H1 (cell line): ENCODE measurements at regions not wholly inside any gene's neighbourhood (a gene's known extent, or its start where the extent isn't known, plus 50 kb on each side); places are given as distances from the start of the nearest gene placed in this dataset.

Source experiments
- CTCF ChIA-PET: fragments of 300-600 bp; sonication (Branson Sonifier 250); formaldehyde crosslinking; loops from one replicate; lab custom pipeline; 2021; ENCODE audit not compliant: partially characterized antibody; lab: Charles Lee
- POLR2A ChIA-PET: fragments of 300-600 bp; sonication (Branson Sonifier 250); formaldehyde crosslinking; loops from one replicate; lab custom pipeline; 2021; ENCODE audit warnings: inconsistent platforms; ENCODE audit not compliant: partially characterized antibody; lab: Charles Lee
- DNase-seq, 2 experiments: peaks; one replicate each; pipeline versions ENCODE4 v3.0.0 to v3.0.0-alpha.2; 2010 to 2022; ENCODE audit warnings: low spot score in 2 of 2, low read depth in 1 of 2, mixed read lengths in 1 of 2
- FAIRE-seq: peaks from 2 replicates; lab custom pipeline; 2011; peaks lifted over from hg19 to GRCh38; lab: Jason Lieb, UNC
- H2AFZ ChIP-seq: 2 replicates; pipeline ENCODE4 v1.8.1; 2012; ENCODE audit warnings: low read length, inconsistent platforms
- H2AK5ac ChIP-seq: 2 replicates; pipeline ENCODE4 v1.6.1; 2013; ENCODE audit warnings: low read depth, low read length
- H2BK120ac ChIP-seq: replicated peaks from 2 replicates; pipeline ENCODE3; 2013; ENCODE audit warnings: low read depth, low read length, inconsistent platforms
- H2BK12ac ChIP-seq: 2 replicates; pipeline ENCODE4 v1.6.1; 2013; ENCODE audit warnings: low read depth, low read length
- H2BK15ac ChIP-seq: 2 replicates; pipeline ENCODE4 v1.6.1; 2013; ENCODE audit warnings: low read length
- H2BK20ac ChIP-seq: 2 replicates; pipeline ENCODE4 v1.6.1; 2013; ENCODE audit warnings: low read length
- H2BK5ac ChIP-seq: 2 replicates; pipeline ENCODE4 v1.6.1; 2013; ENCODE audit warnings: low read depth, low read length
- H3K14ac ChIP-seq: 2 replicates; pipeline ENCODE4 v1.6.1; 2013; ENCODE audit warnings: inconsistent platforms; ENCODE audit not compliant: insufficient read length
- H3K18ac ChIP-seq: 2 replicates; pipeline ENCODE4 v1.6.1; 2013; ENCODE audit warnings: low read length; ENCODE audit errors: extremely low read depth
- H3K23ac ChIP-seq: 2 replicates; pipeline ENCODE4 v1.6.1; 2013; ENCODE audit warnings: inconsistent platforms; ENCODE audit not compliant: insufficient read length
- H3K23me2 ChIP-seq: 2 replicates; pipeline ENCODE4 v1.6.1; 2013; ENCODE audit warnings: low read depth, low read length
- H3K27ac ChIP-seq: 2 replicates; pipeline ENCODE4 v1.6.1; 2011; ENCODE audit warnings: low read depth, low read length, inconsistent platforms
- H3K27me3 ChIP-seq, 4 experiments: replicated peaks in 1 of 4; 1 replicate in 1 of 4; 2 replicates in 3 of 4; pipeline versions ENCODE4 v1.6.1 to v1.8.1; 2011 to 2013; ENCODE audit warnings: low read length in 3 of 4, mild to moderate bottlenecking in 3 of 4, inconsistent platforms in 2 of 4, mixed read lengths in 2 of 4, moderate library complexity in 1 of 4; ENCODE audit not compliant: control insufficient read depth in 3 of 4, insufficient read depth in 3 of 4; ENCODE audit errors: extremely low read depth in 1 of 4
- H3K36me3 ChIP-seq, 4 experiments: 2 replicates each; pipeline versions ENCODE4 v1.6.1 to v1.8.1; 2011 to 2013; ENCODE audit warnings: mild to moderate bottlenecking in 4 of 4, low read length in 3 of 4, moderate library complexity in 2 of 4, control low read depth in 1 of 4, inconsistent platforms in 1 of 4; ENCODE audit not compliant: insufficient read depth in 4 of 4, control insufficient read depth in 2 of 4
- H3K4ac ChIP-seq: replicated peaks from 2 replicates; pipeline ENCODE3; 2013; ENCODE audit warnings: low read length, low read depth, mixed read lengths, inconsistent platforms; ENCODE audit not compliant: insufficient read length
- H3K4me1 ChIP-seq, 4 experiments: replicated peaks in 1 of 4; 1 replicate in 1 of 4; 2 replicates in 3 of 4; pipeline versions ENCODE4 v1.6.1 to v1.8.1; 2011 to 2013; ENCODE audit warnings: low read length in 3 of 4, inconsistent platforms in 2 of 4, mixed read lengths in 1 of 4; ENCODE audit not compliant: insufficient read depth in 4 of 4, control insufficient read depth in 3 of 4
- H3K4me2 ChIP-seq, 2 experiments: 2 replicates each; pipeline versions ENCODE4 v1.6.1 to v1.8.1; 2011 to 2013; ENCODE audit warnings: low read depth in 2 of 2, low read length in 2 of 2, control low read depth in 1 of 2, inconsistent platforms in 1 of 2, mild to moderate bottlenecking in 1 of 2; ENCODE audit not compliant: insufficient read depth in 1 of 2
- H3K4me3 ChIP-seq, 4 experiments: fragments of 200-600, 300-600 bp in 1 of 4; sonication (generic), shearing (Covaris generic), sonication (Bioruptor Twin) in 1 of 4; 2 replicates each; pipeline versions ENCODE4 v1.5.1 to v1.8.1; 2011 to 2016; ENCODE audit warnings: low read length in 4 of 4, low read depth in 3 of 4, control low read depth in 2 of 4, inconsistent platforms in 2 of 4, mild to moderate bottlenecking in 2 of 4, mixed read lengths in 1 of 4, moderate library complexity in 1 of 4; ENCODE audit not compliant: insufficient read depth in 2 of 4; ENCODE audit errors: extremely low read depth in 1 of 4
- H3K56ac ChIP-seq: replicated peaks from 2 replicates; pipeline ENCODE3; 2013; ENCODE audit warnings: low read depth, mild to moderate bottlenecking, mixed read lengths, low read length, inconsistent platforms; ENCODE audit not compliant: insufficient read length
- H3K79me1 ChIP-seq: 2 replicates; pipeline ENCODE4 v1.6.1; 2013; ENCODE audit warnings: low read depth, low read length, control low read depth
- H3K79me2 ChIP-seq, 2 experiments: 2 replicates each; pipeline versions ENCODE4 v1.6.1 to v1.8.1; 2012 to 2013; ENCODE audit warnings: low read length in 2 of 2, mild to moderate bottlenecking in 2 of 2, inconsistent platforms in 1 of 2; ENCODE audit not compliant: insufficient read depth in 2 of 2, control insufficient read depth in 1 of 2
- H3K9ac ChIP-seq, 4 experiments: replicated peaks in 1 of 4; 1 replicate in 1 of 4; 2 replicates in 3 of 4; pipeline versions ENCODE4 v1.6.1 to v1.8.1; 2011 to 2013; ENCODE audit warnings: low read depth in 3 of 4, low read length in 3 of 4, control low read depth in 2 of 4, mild to moderate bottlenecking in 2 of 4, moderate library complexity in 2 of 4, inconsistent platforms in 1 of 4; ENCODE audit errors: extremely low read depth in 1 of 4
- H3K9me3 ChIP-seq, 2 experiments: 2 replicates each; pipeline versions ENCODE4 v1.6.1 to v1.8.1; 2012 to 2013; ENCODE audit warnings: mild to moderate bottlenecking in 2 of 2, moderate library complexity in 2 of 2, control low read depth in 1 of 2, inconsistent platforms in 1 of 2, low read depth in 1 of 2, low read length in 1 of 2, mixed read lengths in 1 of 2; ENCODE audit not compliant: insufficient read depth in 2 of 2
- H4K20me1 ChIP-seq, 2 experiments: replicated peaks in 1 of 2; 2 replicates each; pipeline versions ENCODE3 to v1.8.1; 2011 to 2013; ENCODE audit warnings: inconsistent platforms in 2 of 2, low read length in 2 of 2, mild to moderate bottlenecking in 1 of 2; ENCODE audit not compliant: insufficient read depth in 2 of 2, control insufficient read depth in 1 of 2
- H4K5ac ChIP-seq: 2 replicates; pipeline ENCODE4 v1.6.1; 2013; ENCODE audit warnings: low read length, low read depth, mixed read lengths, inconsistent platforms; ENCODE audit not compliant: insufficient read length
- H4K8ac ChIP-seq: 2 replicates; pipeline ENCODE4 v1.8.0; 2013; ENCODE audit warnings: mild to moderate bottlenecking, moderate library complexity, low read length, inconsistent platforms; ENCODE audit not compliant: insufficient read depth; ENCODE audit errors: extremely low read depth
- H4K91ac ChIP-seq: replicated peaks from 2 replicates; pipeline ENCODE3; 2013; ENCODE audit warnings: low read length, mixed read lengths, inconsistent platforms; ENCODE audit not compliant: insufficient read length
- ASH2L ChIP-seq: fragments of 200-600, 300-600 bp; sonication (generic); IDR thresholded peaks from one replicate; pipeline ENCODE4 v1.7.1; 2017; ENCODE audit warnings: low read length
- BACH1 ChIP-seq: IDR thresholded peaks from 2 replicates; pipeline ENCODE4 v1.6.1; 2012; ENCODE audit warnings: low read length, improper control_type of control experiment
- CBX8 ChIP-seq: fragments of 300-800, 300-1000 bp; sonication (generic); IDR thresholded peaks from 2 replicates; pipeline ENCODE4 v1.7.1; 2016; ENCODE audit warnings: low read depth, low read length, borderline replicate concordance
- CHD1 ChIP-seq: IDR thresholded peaks from 2 replicates; pipeline ENCODE4 v1.6.1; 2012; ENCODE audit warnings: low read depth, low read length, improper control_type of control experiment
- CREB1 ChIP-seq: IDR thresholded peaks from 2 replicates; pipeline ENCODE4 v1.6.1; 2012; ENCODE audit warnings: inconsistent platforms
- KDM5A ChIP-seq: fragments of 200-600 bp; IDR thresholded peaks from 2 replicates; pipeline ENCODE4 v1.7.1; 2012; ENCODE audit warnings: mild to moderate bottlenecking, low read length, inconsistent platforms, mixed read lengths
- MAX ChIP-seq: IDR thresholded peaks from 2 replicates; pipeline ENCODE4 v1.6.1; 2012; ENCODE audit warnings: inconsistent platforms
- POLR2AphosphoS5 ChIP-seq: IDR thresholded peaks from 2 replicates; pipeline ENCODE4 v1.6.1; 2011; ENCODE audit warnings: low read depth, low read length
- SIRT6 ChIP-seq: IDR thresholded peaks from one replicate; pipeline ENCODE4 v1.7.1; 2012; ENCODE audit warnings: low read length, inconsistent platforms
- TAF7 ChIP-seq: optimal IDR thresholded peaks from 2 replicates; pipeline ENCODE3; 2011; ENCODE audit warnings: low read depth, mild to moderate bottlenecking, inconsistent platforms, low read length, moderate library complexity, borderline replicate concordance
- YY1 ChIP-seq: IDR thresholded peaks from 2 replicates; pipeline ENCODE4 v1.6.1; 2011; ENCODE audit warnings: low read depth, mild to moderate bottlenecking, low read length
- WGBS, 2 experiments: shearing (Covaris generic) in 1 of 2; methylation state at CpG; one replicate each; pipeline versions ENCODE4 v1.1.6 to v1.1.7; 2013 to 2015; ENCODE audit warnings: low lambda C conversion rate in 2 of 2, mixed read lengths in 2 of 2, inconsistent platforms in 1 of 2, low coverage in 1 of 2, missing lambda C conversion rate in 1 of 2; ENCODE audit not compliant: insufficient replicate concordance in 2 of 2, insufficient coverage in 1 of 2, insufficient read length in 1 of 2; ENCODE audit errors: extremely low coverage in 1 of 2, missing lambda C conversion rate in 1 of 2; 5-methylcytosine and 5-hydroxymethylcytosine counted together

GRCh38 chr15:97115761-97116070 is 785.2 kb downstream of the NR2F2 start:
- Histone ChIP-seq H3K18ac (no peak overlapping the region), H4K5ac (no peak overlapping the region), H3K4me3 (no peak overlapping the region), H2BK5ac (no peak overlapping the region), H3K27ac (no peak overlapping the region), H4K8ac (no peak overlapping the region), H3K79me2 (no peaks in the 10 kb centered on the region), H3K36me3 (no peaks in the 10 kb centered on the region), H3K4me2 (no peak overlapping the region), H3K14ac (no peak overlapping the region), H2BK12ac (no peak overlapping the region), H2BK15ac (no peak overlapping the region), H2AFZ (no peak overlapping the region), H3K23me2 (no peaks in the 10 kb centered on the region), H3K56ac (no peak overlapping the region), H2BK20ac (no peak overlapping the region), H3K79me1 (no peaks in the 10 kb centered on the region), H3K27me3 (peaks cover 0 to 1% (median 0%) of the 10 kb centered on the region in 4 experiments; a peak in 1 of 7 replicates), H2AK5ac (no peak overlapping the region), H4K91ac (no peak overlapping the region), H3K4ac (no peak overlapping the region), H4K20me1 (no peaks in the 10 kb centered on the region), H3K23ac (no peak overlapping the region), H2BK120ac (no peak overlapping the region), H3K9me3 (no peaks in the 10 kb centered on the region), H3K4me1 (no peaks in the 10 kb centered on the region; a peak in 1 of 7 replicates), H3K9ac (no peak overlapping the region)
- POLR2A ChIA-PET: no interaction called here
- 96% methylated on average over 3 of the region's 3 CpGs; no CpG with 5 or more reads in 1 of the 2 experiments for WGBS, 2 experiments
- no peak for FAIRE-seq
- no peak for DNase-seq
- CTCF ChIA-PET: no interaction called here
- TF ChIP-seq ASH2L (no peak), MAX (no peak), BACH1 (no peak), CBX8 (no peak), CHD1 (no peak), POLR2AphosphoS5 (no peak), KDM5A (no peak), CREB1 (no peak), YY1 (no peak), SIRT6 (no peak), TAF7 (no peak)
